ENCODE measurements at regions not wholly inside any gene's neighbourhood (a gene's known extent, or its start where the extent isn't known, plus 50 kb on each side); places are given as distances from the start of the nearest gene placed in this dataset.

DNA sequence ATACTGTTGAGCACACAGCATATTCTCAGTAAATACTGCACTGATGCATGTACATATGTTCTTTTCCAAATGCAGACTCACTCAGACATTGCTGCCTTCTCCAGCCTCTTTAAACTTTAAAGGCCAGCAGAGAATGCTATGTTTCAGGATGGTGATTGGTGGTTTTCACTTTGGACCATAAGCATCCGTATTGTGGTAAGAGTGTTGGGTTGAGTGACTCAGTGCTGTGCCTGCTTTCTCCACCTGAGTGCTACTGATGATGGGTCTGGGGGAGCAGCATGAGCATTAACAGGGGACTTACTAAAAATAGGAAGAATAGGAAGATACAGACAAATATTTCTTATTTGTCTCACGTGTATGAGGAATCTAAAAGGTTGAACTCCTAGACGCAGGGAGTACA lies 56.3 kb upstream of the ZNF92 start:
- ATAC-seq (no peak), DNase-seq (no peak)
- Histone ChIP-seq H3K9me3 (no peaks in the 10 kb centered on the region), H3K4me3 (no peak overlapping the region), H3K36me3 (ENCODE audit: low read depth) (no peaks in the 10 kb centered on the region), H3K4me1 (ENCODE audit: low read depth) (no peaks in the 10 kb centered on the region)
- intact Hi-C loops (cut with DNase I, micrococcal nuclease) = no loop called here
- TF ChIP-seq CTCF (IDR thresholded peaks at IDR 0.05) = no peak

DNA sequence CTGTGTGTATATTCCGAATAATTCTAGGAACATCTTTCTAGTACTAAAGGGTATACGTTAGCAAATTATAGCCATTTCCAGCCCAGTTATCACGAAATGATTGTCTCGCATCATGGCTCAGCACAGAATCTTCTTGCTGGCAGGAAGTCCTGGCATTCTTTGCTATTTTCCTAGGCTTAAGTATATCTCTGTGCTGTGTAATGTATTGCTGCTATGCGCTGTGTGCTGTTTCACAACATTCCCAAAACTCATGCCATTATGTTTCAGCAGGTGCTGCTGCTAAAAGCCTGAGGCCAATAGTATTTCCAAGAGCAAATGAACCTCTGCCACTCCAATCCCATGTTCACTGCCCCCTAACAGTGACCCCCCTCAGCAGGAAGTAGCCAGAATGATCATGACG lies 62.9 kb upstream of the ZNF92 start:
- no peak overlapping the region for H3K4me3 ChIP-seq
- intact Hi-C loops (cut with DNase I, micrococcal nuclease) = no loop called here
- DNase-seq (no peak), ATAC-seq (no peak)
- no peaks in the 10 kb centered on the region for H3K36me3 ChIP-seq (ENCODE audit: low read depth)
- TF ChIP-seq CTCF (IDR thresholded peaks at IDR 0.05) = no peak
- no peaks in the 10 kb centered on the region for H3K9me3 ChIP-seq
- H3K4me1 ChIP-seq (ENCODE audit: low read depth) = no peaks in the 10 kb centered on the region

DNA sequence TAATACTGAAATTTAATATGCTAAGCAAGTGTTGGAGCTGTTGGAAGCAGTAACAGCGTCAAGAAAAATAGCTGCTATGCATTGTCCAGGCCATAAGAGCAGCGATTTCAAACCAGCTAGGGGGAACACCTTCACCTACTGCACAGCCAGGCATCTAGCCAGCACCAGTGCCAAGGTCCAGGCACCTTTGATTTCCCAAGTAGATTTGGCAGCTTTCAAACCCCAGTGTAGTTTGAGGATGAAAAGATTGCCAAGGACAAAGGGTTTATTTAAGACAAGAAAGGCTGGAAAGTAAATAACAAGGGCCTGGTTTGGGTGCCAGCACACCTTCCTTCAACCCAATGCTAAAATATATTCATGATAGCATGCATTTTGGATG lies 65.4 kb upstream of the ZNF92 start:
- no peaks in the 10 kb centered on the region for H3K9me3 ChIP-seq
- DNase-seq = no peak

GRCh38 chr7:65307651-65308299 lies 65.9 kb upstream of the ZNF92 start:
- Histone ChIP-seq H3K4me3 (no peak overlapping the region), H3K4me1 (ENCODE audit: low read depth) (no peaks in the 10 kb centered on the region), H3K36me3 (ENCODE audit: low read depth) (no peaks in the 10 kb centered on the region), H3K9me3 (no peaks in the 10 kb centered on the region)
- intact Hi-C loops (cut with DNase I, micrococcal nuclease) = loop anchor here in 1 of 2 donors (5.0 kb wide), 1 partner anchor 355 kb away; no protein-coding TSS in a partner anchor
- DNase-seq (peak in 2 of 3 donors; percentile 24 to 30), ATAC-seq (peak; percentile 57)
- peak; percentile 55 for TF ChIP-seq CTCF (IDR thresholded peaks at IDR 0.05)

More for the DNA sequence above, 65.4 kb upstream of the ZNF92 start:
- intact Hi-C loops (cut with DNase I, micrococcal nuclease) = loop anchor here in 1 of 2 donors (5.0 kb wide), 1 partner anchor 356 kb away; no protein-coding TSS in a partner anchor
- no peak overlapping the region for H3K4me3 ChIP-seq
- ATAC-seq = no peak
- no peak for TF ChIP-seq CTCF (IDR thresholded peaks at IDR 0.05)
- no peaks in the 10 kb centered on the region for H3K36me3 ChIP-seq (ENCODE audit: low read depth)
- no peaks in the 10 kb centered on the region for H3K4me1 ChIP-seq (ENCODE audit: low read depth)

DNA sequence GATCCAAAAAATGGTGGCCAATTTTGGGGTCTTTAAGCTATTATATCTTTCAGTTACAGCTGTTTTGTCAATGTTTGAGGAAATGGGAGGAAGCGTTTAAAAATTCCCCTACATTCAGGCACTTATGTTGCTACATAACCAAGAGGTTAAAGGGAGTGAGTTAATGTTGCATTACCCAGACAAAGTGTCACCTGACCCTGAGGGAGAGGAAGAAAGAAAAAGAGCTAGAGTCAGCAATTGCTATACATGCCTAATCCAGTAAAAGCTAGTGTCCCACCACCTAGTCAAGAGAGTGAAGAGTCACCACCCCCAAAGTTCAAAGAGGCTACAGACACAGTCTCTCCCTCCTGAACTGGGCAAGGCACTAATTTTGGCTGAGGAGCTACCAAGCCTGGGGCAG lies 69.5 kb upstream of the ZNF92 start:
- H3K36me3 ChIP-seq (ENCODE audit: low read depth) = no peaks in the 10 kb centered on the region
- TF ChIP-seq CTCF (IDR thresholded peaks at IDR 0.05) = no peak
- no peaks in the 10 kb centered on the region for H3K4me1 ChIP-seq (ENCODE audit: low read depth)
- H3K9me3 ChIP-seq = no peaks in the 10 kb centered on the region
- no peak overlapping the region for H3K4me3 ChIP-seq
- no peak for DNase-seq
- no peak for ATAC-seq
- intact Hi-C loops (cut with DNase I, micrococcal nuclease) = no loop called here

DNA sequence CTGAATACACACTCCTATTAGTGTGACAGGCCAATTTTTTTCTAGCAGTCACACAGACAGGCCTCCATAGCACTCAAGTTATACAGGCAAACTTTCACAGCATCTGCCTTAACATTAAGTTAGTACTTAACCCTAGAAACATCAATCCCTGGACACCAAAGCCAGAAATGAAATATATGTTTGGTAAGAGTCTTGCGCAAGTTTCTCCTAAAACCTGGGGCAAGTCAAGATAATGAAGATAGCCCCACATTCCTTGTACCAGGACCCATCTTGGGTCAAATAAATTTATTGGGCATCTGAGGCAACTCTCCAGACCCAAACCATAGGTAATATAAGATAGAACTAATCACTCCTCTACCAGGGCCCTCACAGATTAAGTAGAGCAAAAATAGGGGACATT lies 70.8 kb upstream of the ZNF92 start:
- intact Hi-C loops (cut with DNase I, micrococcal nuclease) = no loop called here
- no peaks in the 10 kb centered on the region for H3K36me3 ChIP-seq (ENCODE audit: low read depth)
- no peak for TF ChIP-seq CTCF (IDR thresholded peaks at IDR 0.05)
- no peak for ATAC-seq
- H3K4me1 ChIP-seq (ENCODE audit: low read depth) = no peaks in the 10 kb centered on the region
- H3K9me3 ChIP-seq = no peaks in the 10 kb centered on the region
- no peak overlapping the region for H3K4me3 ChIP-seq
- no peak for DNase-seq
